HG02938 (cell line): ENCODE measurements at regions not wholly inside any gene's neighbourhood (a gene's known extent, or its start where the extent isn't known, plus 50 kb on each side); places are given as distances from the start of the nearest gene placed in this dataset.

Source experiments
- ATAC-seq: cut with Tn5 transposase; IDR thresholded peaks from one replicate; pipeline ENCODE4 v1.9.1; 2021; ENCODE audit warnings: mild to moderate bottlenecking, moderate library complexity; ENCODE audit not compliant: unreplicated experiment

DNA sequence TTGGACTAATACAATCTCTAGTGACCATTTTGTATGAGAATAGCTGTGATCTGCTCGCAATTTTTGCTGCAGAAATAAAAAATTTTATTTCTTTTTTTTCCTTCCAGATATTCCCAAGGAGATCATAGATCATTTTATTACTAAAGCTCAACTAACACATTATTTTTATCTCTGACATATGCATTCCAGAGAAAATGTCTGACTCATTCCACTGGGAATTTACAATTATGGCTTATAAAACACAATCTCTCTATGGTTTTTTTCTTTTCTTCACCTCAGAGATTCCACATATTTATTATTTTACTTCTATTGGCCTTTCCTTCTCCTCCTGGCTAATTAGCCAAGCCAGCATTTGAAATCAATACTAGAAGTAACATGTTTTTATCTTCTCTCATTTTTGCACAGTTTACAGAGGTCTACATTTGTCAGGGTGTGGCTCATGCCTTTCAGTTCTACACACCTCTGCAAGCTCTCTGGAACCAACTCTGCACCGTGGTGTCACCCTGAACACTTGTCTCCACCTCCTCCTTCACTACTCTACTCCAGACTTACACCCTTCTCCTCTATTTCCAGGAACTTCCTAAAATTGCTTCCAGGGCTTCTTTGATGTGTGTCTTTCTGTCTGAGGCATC lies 59.8 kb upstream of the GPM6A start:
- no peak for ATAC-seq

DNA sequence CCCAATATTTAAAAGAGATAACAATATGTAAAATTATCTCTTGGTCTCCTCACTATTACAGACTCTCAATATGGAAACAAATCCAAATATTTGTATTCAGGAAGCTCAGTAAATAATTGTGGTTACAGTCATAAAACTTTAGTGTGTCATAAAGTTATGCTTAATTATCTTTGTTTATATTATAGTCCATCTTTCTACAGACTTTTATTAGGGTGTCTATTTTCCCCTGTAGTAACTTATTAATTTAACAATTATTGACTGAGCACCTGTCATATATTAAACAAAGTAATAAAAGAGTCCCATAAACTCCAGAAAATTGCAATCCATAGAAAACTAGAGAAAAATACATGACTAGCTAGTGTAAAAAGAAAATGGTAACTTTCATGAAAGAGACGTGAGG lies 61.6 kb upstream of the GPM6A start:
- ATAC-seq, result no peak

DNA sequence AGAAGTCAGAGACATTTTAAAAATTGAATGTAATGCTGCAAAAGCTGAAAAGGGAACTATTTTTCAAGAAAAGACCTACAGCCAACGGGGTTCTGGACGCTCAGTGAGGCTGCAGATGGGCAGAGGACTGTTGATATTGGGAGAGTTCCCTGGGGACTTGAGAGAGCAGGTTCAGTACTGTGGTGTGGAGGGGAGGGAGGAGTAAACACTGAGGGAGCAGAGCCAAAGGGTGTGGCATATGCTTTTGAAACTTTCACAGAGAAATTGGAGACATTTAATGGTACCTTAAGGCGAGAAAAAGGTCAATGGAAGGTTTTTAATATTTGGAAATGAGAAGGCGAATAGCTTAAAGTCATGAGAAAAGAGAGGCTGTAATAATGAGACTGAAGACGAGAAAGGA lies 62.2 kb upstream of the GPM6A start:
- no peak for ATAC-seq

DNA sequence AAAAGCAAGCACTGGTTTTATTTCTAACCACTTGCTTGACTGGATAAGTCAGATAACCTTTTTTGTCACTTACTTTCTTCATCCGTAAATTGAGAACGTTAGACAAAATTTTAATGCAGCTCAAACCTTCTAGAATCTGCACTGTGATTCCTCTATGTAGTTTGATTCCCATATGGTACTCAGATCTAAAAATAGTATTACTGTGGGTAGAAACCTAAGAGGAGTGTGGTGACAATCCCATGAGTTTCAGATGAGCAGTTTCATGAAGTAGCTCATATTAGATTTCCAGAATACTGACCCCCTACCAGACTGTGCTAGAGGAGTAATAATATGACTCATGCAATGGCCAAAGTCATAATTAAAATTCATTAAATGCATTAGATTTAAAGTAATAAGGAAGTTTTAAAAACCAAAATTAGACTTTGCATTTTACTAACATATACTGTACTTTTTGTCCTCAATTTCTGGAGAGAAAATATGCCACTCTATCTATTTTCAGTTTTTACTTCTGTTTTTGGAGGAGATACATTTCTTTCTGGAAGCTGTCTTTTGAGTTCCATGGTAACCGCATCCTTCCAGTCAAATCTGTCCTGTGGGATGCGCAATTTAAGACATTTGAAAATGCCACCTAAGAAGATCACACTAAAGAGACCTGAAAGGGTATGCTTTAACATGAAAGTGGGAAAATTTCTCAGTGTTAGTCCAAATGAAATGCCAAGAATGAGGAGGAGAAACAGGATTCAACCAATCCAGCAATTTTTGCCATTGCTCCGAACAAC lies 64.1 kb upstream of the GPM6A start:
- no peak for ATAC-seq

DNA sequence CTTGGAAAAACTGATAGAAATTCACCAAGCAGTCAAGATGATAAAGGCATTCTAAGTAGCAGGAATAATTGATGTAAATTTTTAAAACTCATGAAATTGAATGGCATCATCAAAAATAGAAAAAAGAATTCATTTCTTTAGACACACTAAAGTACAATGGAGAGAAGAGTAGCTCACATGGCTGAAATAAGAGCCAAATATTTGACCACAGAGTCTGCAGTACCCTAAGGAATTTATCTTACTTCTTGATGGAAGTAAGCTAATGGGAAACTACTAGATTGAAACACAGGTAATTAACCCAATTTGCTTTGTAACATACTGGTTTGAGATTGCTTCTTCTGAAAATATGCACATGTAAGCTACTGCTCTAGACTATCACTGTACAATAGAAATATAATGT lies 70.8 kb upstream of the GPM6A start:
- no peak for ATAC-seq

DNA sequence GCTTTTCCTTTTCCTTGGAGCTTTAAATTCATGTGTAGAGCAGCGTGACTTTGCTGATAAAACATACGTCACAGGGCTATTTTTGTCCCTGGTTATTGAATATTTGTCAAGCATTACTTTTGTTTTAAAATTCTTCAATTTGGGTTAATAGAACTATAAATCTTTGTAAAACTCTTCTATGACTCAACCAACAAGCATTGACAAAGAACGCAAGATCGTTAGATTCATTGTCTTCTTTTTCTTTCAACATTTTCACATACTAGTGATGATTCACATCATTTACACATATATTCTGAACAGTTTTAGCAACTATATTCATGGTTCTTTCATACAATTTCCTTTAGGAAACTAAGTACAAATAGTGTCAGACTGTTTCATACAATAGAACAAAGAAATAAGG lies 72.0 kb upstream of the GPM6A start:
- no peak for ATAC-seq

DNA sequence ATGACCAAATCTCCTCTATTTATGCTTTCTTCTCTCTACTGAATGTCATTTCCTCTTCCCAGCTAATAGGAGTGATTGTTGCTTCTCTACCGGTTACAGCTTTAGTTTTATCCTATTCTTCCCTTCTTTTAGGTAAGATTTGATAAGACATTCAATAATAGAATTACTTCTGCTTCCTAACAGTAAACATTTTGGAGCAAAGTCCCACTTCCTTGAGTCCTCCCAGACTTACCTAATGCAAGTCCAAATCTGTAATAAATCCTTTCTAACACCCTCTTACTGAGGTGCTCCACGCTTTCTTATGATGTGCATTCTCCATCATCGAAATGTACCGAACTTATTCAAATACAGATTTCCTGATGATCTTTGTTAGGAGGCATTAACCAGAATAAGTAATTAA lies 79.2 kb upstream of the GPM6A start:
- ATAC-seq, result no peak

DNA sequence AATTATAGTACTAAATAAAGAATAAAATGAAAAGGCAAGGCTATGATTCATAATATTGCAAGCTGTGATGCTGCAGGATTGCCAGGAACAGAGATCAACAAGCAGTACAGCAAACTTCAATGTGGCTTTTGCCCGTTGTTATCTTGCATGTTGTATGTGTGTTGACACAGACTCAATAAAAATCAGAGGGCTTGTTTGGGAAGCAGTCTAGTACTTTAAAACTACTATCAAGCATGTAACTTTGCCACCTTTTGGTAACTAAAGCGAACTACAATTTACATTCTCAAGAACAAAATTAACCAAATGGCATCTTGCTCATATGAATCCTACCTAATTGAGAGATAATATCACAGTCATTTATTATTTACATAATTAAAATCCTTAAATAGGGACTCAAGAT lies 79.8 kb upstream of the GPM6A start:
- no peak for ATAC-seq

DNA sequence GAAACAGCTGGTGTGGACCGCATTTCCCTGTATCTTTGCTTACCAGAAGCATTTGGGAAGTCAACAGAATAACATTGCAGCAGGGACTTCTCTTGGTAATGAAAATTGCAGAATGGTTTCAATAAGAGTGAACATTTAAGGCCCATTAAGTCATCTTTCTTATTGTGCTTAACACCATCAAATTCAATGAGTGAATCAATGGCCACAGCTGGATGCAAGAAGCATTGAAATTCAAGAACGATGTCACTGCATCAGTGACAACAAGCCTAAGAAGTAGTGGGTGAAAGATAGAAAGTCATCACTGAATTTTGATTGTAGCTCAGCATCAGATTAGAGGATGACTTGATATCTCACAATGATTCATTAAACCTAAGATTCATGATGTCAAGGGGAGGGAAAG lies 93.9 kb upstream of the GPM6A start:
- no peak for ATAC-seq

DNA sequence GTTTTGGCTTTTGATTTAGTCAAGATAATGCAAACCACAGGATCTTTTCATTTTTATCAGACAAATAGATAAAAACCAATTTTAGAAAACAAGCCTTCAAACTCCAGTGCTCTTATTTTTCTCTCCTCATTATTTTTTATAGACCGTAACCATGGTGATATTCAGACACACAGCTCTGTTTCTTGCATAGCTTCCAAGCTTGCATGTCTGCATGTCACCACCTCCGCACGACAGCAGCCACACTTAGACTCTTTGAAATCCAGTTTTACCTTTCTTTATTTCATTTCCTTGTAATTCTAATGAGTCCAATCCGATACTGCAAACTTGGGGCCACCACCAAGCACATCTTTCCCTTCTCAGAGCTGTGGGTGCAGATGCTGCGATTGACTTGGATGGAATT lies 94.3 kb upstream of the GPM6A start:
- ATAC-seq, result no peak

DNA sequence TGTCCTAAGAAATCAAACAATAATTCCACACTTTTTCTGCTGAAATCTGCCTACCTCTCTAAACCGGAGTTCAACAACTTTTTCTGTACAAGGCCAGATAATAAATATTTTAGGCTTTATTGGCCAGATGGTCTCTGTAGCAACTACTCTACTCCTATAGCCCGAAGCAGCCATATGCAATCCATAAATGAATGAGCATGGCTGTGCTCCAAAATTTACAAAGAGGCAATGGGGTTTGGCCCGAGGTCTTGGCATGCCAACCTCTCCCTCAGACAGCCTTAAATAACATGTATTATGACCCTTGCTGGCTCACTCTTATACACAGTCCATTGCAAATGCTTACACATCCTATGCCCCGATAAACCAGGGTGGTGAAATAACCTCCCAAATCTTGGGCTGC lies 98.6 kb upstream of the GPM6A start:
- ATAC-seq, result no peak

DNA sequence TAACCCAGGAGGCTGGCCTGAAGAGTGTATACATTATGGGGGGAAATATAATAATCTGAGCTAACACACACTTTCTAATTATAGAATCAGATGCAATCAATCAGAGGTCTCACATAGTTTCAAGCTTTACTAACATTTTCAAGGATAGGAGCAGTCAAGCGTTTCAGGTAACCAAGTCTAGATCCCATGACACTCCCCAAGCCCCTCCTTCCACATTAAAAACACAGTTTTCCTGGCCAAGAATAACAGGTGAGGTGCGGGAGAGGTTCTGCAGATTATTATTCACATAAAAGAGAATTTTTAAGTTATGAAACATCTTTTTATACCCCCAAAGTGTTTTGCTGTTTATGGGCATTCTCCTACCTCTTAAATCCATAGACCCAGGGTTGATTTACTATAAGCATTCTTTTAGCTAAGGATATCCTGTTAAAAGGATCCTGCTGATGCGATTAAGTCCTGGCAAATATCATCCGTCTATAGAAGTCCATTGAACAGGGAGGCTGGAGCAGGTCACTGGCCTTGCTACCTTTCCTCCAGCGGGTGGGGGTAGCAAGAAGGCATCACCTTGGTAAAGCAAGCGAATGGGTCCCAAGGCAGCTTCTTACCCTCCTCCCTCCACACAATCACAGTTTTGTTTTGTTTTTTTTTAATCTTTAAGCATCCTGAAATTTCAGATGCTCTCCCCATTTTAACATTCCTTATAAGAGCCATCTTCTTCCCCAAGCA lies 104.7 kb upstream of the GPM6A start:
- ATAC-seq, result no peak

DNA sequence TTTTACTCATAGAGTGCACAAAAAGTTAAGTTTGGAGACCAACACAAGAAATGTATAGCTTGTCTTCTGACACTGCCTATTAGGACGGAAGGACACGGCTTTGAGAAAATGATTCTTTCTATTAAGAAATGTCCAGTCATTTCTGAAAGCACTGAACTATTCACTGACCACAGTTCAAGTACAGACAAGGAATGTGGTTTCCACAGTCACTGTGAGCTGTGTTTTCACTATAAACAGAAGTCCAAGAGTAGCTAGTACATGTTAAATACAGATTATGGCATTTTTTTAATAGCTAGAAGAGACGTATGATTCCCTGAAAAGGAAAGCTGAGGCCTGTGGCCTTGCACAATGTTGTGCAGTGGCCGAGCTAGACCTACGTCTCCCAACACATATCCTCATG lies 115.1 kb upstream of the GPM6A start:
- no peak for ATAC-seq

DNA sequence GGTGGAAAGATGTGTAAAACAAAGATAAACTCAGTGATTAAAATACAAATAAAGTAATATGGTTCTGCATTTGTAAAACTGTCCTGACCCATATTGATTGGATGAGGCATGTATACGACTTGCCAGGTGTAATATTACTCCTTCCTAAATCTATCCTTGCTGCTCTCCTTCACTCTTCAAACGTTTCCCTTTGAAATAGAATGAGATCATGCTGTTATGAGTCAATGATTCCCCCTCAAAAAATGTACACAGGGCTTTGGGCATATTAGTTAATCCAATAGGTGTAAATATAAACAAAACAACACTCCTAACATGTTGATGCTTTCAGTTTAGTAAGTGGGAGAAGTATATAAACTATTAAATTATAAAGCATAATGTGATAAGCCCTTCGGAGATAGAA lies 117.4 kb upstream of the GPM6A start:
- no peak for ATAC-seq

DNA sequence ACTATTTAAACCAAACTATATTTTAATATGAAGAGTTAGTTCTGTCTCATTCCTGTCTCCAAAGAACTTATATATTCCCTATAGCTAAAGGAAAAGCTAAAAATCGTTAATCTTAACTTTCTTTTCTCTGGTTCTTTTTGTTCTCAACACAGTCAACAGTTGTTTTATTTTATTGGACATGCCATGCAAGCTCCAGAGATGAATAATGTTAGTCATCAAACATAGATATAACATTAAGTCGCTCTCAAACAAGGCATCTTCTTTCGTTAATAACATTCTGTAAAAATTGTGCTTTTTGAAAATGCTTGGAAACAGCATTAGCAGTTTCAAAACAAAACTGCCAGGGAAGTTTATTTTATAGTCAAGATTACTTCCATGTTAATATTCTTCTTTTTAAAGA lies 117.9 kb upstream of the GPM6A start:
- ATAC-seq, result no peak

DNA sequence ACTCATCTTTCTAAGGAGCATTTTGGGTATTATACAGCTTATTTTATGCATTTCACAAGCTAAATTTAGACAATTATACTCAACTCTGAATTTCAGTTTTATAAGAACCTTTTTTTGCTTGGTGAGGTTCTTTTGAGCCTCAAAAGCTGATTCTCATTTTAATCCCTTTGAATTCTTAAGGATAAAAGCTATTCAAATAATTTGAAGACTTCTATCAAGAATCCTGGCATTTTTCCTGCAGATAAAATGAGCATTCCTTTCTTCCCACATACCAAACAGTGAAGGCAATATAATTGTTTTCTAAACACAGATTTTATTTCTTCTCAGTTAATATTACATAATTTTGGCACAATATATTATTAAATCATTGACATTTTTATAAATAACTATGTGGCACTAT lies 118.4 kb upstream of the GPM6A start:
- no peak for ATAC-seq

DNA sequence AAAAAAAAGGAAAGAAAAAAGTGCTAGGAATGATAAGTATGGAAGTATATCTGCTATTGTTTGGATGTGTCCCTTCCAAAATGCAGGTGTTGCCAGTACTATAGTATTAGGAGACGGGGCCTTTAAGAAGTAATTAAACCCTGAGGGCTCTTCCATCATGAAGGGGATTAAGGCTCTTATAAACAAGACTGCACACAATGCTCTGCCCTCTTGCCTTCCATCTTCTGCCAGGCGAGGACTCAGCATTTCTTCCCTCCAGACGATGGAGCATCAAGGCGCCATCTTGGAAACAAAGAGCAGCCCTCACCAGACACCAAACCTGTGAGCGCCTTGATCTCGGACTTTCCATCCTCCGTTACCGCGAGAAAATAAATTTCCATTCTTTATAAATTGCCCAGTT lies 120.1 kb upstream of the GPM6A start:
- no peak for ATAC-seq

DNA sequence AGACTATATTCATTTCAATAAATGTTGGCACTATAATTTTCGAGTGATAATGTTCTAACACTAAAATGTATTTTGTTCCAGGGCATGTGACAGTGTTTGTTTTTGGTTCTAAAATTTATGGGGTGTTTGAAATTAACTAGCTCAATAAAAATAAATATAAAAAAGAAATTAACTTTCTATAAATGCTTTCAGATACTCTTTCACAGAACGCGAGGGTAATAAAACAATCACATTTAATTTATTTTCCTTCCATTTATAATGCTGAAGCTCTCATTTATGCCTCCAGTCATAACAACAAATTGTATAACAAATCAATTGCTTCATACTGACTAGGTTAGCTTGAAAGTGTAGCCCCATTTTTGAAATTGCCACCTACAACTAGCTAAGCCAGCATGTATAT lies 122.4 kb upstream of the GPM6A start:
- no peak for ATAC-seq

DNA sequence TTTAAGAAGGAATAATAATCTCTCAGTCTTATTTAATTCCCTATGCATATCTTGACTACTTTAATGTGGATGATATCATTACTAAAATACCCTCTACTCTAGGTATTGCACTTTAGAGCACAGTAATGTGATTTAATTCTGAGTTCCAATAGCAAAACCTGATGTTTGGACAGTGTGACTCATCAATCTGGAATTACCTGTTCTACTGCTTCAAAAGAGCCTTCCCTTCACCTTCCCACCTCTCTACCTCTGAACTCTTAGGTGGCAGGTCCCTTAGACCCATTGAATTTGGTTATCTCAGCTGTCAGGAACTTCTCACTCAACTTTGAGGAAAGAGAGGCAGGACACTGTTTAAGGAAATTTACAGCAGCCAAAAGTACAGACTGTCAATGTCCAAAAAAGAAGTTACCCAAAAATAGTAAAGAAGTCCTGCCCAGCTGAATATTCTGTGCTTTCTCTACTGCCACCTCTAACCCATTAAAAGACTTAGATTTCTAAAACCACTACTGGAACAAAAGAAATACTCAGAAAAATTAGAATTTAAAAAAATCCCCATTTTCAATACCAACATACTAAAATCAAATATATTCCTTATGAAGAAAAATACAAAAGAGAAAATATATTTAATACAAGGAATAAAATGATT lies 123.1 kb upstream of the GPM6A start:
- ATAC-seq, result no peak

DNA sequence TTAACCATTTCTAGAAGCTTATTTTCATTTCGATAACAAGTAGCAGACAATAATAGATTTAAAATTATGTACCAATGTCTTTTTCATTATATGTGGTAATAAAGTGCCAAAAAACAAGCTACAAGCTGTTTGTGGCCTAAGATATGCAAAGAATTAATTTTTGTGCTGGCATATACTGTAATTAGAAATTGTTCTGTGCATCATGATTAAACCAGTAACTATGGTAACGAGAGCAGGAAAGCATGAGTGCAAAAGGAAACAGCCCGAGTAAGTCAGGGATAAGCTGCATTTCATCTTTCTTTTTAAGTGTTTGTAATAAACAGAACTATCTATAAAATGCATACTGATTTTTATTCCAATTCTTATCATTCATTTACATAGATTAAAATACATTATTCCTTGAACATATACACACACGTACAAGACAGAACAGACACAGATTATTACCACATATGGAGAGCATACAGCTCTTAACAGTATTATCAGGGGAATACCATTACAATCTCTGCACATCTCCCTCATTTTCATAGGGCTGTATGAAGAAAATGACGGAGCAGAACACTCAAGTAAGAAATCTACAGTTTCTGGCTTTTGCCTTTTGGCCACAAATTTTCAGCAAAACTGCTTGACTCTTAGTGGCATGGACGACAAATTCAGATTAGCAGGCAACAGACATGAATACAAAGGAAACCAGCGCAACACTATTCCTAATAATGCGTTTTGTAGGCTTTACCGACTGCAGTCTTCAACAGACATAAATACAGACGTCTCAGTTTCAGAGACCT lies 121.3 kb upstream of the WDR17 start:
- ATAC-seq, result no peak
